ENCODE measurements at regions not wholly inside any gene's neighbourhood (a gene's known extent, or its start where the extent isn't known, plus 50 kb on each side); places are given as distances from the start of the nearest gene placed in this dataset.
"Not testable (repeated sequence)": the region's sequence is repeated elsewhere in the genome, so short reads cannot be mapped to it uniquely, and the experiment has no call there.

DNA sequence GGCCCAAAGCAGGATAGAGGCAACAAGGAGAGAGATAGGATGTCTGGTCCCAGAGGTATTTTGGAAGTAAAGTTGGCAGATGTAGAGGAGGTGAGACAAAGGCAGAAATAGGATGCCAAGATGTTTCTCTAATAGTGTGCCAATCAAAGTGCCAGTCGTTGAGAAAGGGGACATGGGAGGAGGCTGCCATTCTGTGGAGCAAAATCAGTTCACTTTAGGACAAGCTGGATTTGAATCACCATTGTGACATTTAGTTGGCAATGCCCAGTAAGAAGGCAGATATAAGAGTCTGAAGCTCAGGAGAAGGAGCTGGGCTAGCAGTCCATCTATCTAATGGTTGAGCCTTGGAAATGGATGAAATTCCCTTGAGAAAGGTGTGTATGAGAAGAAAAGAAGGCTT, 53.8 kb downstream of the ADRB2 start:
- DNase-seq (ENCODE audit: low read depth), result no peak

DNA sequence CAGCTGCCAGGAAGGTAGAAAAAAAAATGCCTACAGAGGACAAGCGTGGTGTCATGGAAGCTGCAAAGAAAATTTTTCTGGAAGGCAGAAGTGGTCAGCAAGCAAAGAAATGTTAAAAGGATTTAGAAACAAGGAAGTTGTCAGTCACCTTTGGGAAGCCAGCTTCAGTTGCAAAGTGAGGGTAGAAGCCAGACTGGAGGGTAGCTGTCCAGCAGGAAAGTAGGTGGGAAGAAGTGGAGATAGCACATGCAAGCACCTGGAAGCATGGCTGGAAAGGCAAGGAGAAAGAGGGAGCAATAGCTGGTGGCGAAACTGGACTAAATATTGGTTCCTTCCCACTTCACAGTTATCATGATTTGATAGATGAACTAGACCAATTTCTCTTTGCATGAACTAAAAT, 54.3 kb downstream of the ADRB2 start:
- no peak for DNase-seq (ENCODE audit: low read depth)

DNA sequence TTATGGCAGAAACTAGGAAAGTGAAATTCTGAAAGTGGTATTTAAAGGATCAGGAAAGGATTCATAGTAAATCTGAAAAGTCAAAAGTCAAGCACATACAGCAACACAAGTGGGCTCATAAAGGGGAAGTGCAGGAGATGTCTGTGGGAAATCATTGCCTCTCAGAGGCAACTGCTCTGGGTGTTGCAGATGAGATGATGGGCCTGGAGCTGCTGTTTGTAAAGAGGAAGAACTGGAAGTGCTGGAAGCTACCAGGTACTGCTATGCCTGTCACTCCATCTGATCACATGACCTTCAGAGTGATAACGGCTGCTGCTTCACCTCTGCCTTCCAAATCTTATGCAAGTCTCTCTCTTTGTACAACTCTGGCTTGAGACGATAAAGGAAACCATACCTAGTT, 55.9 kb downstream of the ADRB2 start:
- no peak for DNase-seq (ENCODE audit: low read depth)

DNA sequence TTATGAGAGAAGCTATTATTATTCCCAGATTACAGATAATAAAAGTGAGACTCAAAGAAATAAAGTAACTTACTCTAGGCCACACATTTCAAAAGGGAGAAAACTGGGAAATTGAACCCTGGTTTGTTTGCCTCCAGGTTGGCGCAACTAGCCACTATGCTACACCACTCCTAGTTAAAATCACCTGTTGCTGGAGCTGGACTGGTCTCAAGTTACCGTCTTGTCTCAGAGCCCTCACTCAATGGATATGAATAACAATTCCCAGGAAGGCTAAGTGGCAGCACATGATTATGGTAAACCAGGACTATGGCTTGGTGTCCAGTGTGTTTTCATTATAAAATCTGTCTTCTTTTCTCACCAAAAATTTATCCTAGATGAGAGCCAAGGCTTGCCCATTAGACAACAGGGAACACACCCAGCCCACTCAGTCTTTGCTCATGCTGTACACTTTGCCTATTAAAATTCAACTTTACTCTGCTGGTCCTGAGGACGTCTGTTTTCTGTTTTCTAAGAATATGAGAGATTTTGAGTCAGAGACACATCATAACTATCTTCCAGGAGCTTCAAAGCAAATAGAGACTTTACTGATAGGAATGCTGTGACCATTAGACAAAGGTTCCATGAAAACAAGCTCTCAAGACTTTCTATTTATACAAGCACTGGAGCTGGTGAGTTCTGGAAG, 58.1 kb downstream of the ADRB2 start:
- no peak for DNase-seq (ENCODE audit: low read depth)

DNA sequence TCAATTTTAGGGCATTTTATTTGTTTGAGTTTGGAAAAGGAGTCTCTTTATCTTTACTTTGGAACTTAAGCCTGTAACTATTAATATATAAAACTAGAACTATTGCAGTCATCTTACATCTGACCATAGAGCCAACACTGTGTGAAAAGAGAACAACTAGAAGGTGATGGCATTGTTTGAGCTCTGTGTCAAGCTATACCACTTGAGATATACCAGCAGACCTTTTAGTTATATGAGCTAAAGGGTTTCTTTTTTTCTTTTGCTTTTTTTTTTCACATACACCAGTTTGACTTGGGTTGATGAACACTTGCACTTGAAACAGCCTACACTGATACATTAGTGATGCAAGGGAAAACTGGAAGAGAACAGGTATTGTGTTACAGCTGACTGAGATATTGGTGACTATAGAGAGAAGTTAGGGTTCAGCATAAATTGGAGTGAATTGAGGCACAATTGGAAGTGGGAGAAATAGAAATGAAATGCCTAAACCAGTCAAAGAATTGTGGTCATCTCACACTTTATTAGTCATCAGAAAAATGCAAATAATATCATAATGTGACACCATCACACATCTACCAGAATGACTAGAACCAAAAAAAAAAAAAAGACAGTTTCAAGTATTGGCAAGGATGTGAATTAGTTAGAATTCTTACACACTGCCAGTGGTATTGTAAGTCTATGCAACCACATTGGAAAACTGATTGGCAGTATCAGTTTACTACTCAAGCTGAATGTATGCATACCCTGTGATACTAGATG, 60.9 kb downstream of the ADRB2 start:
- no peak for DNase-seq (ENCODE audit: low read depth)

DNA sequence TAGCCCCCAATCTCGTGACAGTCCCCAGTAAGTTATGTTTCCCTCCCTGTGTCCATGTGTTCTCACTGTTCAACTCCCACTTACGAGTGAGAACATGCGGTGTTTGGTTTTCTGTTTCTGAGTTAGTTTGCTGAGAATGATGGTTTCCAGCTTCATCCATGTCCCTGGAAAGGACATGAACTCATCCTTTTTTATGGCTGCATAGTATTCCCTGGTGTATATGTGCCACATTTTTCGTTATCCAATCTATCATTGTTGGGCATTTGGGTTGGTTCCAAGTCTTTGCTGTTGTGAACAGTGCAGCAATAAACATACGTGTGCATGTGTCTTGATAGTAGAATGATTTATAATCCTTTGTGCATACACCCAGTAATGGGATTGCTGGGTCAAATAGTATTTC, 63.5 kb downstream of the ADRB2 start:
- DNase-seq (ENCODE audit: low read depth), result not testable (repeated sequence)

DNA sequence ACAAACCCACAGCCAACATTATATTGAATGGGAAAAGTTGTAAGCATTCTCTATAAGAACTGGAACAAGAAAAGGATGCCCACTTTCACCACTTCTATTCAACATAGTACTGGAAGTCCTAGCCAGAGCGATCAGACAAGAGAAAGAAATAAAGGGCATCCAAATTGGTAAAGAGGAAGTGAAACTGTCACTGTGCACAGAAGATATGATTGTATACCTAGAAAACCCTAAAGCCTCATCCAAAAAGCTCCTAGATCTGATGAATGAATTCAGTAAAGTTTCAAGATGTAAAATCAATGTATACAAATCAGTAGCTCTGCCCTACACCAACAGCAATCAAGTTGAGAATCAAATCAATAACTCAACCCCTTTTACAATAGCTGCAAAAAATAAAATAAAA, 69.0 kb downstream of the ADRB2 start:
- not testable (repeated sequence) for DNase-seq (ENCODE audit: low read depth)

DNA sequence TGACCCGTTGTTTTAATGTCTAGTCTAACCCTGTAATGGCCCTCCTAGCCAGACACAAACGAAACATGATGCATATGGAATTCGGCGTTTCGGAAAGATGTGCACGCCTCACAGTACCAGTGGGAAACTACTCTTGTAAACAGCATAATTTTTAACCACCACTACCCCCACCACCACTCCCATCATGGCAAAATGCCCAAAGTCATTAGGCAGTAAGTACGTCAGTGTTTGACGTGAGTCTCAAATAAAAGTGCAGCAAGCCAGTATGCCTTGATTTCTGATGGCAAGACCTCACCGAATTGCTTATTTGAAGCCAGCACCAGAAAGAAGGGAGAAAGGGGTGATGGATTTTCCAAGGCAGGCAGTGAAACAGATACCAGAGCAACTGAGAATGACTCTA, 71.4 kb downstream of the ADRB2 start:
- no peak for DNase-seq (ENCODE audit: low read depth)

DNA sequence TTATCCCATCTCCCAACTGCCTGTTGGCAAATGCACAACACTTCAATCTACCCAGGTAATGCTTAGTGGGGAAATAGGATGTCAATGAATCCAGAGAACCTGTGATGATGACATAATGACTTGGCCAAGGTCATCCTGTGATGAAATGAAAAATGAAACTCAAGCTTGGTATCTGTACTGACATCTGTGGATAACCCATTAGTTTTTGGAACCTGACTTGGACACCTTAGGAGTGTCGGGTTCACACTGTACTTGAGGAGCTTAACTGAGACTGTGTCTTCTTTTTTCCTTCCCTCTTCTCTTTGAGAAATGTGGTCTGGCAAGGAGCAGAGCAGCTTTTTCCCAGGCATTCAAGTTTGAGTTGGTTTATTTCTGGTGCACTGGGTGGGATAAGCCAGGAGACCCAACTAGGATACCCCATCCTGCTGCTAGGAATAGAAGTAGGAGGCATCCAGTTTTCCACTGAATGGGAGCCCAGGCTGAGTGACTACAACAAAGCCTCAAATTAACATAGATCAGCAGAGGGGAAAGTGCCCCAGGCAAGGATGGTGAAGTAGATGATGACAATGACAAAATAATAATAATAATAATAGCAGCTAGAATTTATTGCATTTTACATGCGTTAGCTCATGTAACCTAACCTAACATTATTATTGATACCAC, 72.1 kb downstream of the ADRB2 start:
- DNase-seq (ENCODE audit: low read depth), result no peak

DNA sequence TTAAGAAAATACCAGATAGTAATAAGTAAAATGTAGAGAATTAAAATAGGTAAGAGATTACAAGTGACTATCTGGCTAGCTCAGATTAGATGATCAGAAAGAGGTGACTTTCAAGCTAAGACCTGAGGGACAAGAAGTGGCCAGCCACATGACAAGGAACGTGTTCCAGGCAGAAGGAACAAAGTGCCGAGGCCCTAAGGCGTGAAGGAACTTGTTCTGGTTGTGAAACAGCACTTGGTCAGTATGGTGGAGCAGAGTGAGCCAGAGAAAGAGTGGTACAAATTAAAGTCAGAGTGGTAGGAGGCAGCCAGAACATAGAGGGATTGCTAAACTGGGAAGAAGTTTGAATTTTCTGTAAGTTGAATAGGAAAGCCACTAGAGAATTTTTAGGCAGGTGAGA, 73.6 kb downstream of the ADRB2 start:
- DNase-seq (ENCODE audit: low read depth), result no peak

DNA sequence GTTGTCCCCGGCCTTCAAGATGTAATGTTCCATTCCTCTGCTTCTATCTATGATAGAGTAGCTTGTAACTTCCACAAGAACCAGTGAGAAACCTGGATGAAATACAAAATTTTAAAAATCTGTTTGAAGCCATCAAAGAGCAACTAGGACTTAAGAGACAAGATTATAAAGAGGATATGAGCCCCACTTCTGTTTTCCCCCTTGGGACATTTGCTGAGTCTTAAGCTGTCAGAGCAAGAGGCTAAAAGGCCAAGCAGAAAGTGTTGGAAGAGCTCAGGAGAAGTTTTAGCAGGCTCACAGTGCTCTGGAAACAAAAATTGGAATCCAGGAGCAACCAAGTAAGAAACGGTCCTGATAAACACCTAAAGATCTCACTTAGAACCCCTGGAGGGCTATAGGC, 76.1 kb downstream of the ADRB2 start:
- DNase-seq (ENCODE audit: low read depth), result no peak

DNA sequence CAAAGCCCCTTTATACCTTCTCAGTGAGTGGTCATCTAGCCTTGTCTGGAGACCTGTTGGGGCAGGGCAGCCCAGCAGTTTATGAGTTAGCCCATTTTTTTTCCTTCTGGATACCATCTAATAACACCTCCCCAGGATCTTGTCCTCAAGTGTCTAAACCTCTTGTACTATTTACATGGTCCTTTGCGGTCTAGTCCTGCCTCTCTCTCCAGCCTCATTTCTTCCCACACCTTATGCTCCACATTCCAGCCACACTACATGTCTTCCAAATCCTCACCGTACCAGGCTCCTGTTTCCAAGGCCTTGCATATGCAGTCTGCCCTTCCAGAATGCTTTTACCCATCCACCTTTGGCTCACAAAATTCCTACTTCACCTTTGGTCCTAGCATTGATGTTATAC, 77.2 kb downstream of the ADRB2 start:
- DNase-seq (ENCODE audit: low read depth), result no peak

DNA sequence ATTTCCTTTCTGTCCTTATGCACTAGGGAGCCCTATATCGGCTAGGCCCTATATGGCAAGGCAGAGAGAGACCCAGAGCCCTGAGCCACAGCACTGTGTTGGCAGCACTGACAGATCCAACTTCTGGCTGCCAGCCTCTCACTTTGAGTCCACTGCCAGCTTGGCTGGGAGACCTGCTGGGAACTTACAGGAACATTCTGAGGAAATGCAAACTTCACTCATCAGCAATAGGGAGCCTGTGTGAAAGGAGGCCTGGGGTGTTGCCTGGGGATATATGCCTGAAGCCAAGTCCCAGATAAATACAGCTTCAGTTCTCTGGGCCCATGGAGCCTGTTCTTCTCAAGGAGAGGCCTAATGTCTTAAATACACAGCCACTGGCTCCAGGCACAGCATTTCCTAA, 78.0 kb downstream of the ADRB2 start:
- no peak for DNase-seq (ENCODE audit: low read depth)

DNA sequence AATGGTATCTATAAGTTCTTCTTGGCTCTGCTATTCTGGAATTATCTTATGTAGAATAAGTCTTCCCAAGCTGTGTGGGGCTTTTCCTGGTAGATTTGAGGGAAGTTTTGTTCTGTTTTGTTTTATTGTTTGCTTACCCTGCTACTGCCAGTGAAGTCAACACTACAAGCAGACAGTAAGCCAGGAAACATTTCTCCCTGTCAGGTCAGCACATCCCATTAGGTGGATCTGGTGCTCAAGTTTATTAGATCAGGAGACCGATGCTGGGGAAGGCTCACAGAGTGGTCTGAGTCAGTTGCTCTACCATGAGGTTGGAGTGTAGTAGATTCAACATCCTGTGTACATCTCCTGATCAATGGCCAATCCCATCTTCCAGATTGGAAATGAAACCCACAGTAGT, 79.1 kb downstream of the ADRB2 start:
- no peak for DNase-seq (ENCODE audit: low read depth)

DNA sequence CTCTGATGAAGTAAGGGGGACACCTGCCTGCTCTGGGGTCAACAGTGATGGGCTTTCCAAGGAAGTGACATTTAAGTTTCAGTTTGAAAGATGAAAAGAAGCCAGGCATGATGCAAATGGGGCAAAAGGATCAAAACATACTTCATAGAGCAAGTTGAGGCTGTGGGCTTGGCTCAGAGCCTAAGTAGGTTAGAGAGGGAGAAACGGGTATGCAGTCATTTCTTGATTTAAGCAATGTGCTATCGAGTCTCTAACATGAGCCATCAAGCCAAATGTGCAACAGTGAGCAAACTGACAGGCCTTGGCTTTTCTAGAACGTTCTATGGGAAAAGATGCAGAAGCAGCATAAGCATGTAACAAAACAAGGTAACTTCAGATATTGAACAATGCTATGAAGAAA, 80.6 kb downstream of the ADRB2 start:
- no peak for DNase-seq (ENCODE audit: low read depth)

DNA sequence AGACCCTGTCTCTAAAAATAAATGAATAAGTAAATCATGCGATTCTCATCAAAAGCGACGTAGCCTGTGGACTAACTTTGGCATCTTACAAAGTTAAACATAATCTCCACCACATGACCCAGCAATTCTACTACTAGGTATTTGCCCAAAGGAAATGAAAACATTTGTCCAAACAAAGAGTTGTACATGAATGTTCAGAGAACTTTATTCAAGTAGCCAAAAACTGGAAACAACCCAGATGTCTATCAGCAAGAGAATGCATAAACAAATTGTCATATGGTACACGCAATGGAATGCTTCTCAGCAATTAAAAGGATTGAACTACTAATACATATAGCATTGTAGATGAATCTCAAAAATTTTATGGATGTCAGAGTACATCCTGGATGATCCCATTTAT, 82.6 kb downstream of the ADRB2 start:
- DNase-seq (ENCODE audit: low read depth), result no peak

DNA sequence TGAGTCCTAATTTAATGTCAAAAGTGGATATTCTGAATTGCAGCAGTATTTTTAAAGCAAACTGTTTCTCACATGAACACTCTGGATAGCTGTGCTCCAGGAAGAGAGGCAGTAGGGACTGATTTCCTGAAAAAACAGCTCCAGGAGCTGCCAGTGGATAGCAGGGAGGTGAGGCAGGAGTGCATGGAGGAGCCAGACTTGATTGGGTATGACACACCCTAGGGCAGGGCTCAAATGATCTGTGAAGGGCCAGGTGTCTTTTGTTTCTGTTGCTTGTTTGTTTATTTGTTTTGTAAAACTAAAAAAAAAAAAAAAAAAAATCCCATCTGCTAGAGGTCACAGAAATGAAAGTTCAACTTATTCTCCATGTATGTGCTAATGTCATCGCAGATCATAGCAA, 83.4 kb downstream of the ADRB2 start:
- DNase-seq (ENCODE audit: low read depth), result no peak

DNA sequence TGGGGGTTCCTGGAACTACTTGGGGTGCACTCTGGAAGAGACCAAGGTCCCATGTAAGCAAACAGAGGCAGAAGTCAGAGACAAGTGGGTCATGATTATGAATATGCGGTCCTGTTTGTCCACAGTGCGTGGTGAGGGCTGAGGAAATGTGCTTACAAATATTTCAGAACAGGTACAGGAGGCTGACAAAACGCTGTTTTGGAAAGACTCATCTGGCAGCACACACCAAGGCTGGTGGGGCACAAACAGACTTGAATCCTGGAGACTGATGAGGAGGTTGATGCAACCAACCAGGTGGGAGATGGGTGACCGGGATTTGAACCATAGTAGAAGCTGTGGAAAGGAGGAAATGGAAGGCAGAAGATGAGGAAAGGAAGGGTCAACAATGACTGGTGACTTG, 83.8 kb downstream of the ADRB2 start:
- no peak for DNase-seq (ENCODE audit: low read depth)

DNA sequence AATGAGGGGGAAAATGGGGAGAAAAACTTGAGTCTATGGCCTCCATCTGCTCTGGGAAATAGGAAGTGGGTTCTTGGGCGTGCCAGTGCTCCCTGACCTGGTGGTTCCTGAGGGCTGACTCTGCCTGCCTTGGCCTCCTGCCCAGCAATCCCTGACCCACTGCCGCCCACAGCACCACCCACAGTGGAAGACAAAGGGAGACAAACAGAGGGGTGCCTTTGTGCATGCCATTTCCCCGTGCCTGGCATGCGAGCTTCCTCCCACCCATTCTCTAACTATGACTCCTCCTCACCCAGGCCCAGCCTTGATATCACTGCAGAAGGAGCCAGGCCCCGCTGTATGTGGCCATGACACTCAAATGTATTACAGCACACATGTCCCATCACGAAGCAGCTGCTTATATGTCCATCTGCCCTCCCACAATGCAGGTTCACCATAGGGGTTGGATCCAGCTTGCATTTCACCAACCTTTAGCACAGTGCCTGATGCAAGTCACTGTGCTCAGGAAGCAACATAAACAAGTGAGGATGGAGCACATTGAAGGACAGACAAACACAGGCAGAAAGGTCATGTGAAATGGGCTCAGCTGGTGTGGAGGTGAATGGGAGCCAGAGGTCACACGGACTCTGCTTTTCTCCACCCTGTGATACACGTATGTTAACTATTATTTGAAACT, 84.4 kb downstream of the ADRB2 start:
- no peak for DNase-seq (ENCODE audit: low read depth)

DNA sequence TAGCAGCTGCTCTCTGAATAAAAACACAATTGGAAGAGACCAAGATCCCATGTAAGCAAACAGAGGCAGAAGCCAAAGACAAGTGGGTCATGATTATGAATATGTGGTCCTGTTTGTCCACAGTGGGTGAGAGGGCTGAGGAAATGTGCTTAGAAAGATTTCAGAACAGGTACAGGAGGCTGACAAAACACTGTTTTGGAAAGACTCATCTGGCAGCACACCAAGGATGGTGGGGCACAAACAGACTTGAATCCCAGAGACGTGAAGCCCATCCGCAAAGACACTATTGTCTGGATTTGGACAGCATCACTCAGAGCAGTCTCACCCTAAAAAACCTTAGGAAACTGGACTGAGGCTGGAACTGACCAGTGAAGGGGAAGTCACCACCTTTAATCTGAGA, 85.0 kb downstream of the ADRB2 start:
- no peak for DNase-seq (ENCODE audit: low read depth)

DNA sequence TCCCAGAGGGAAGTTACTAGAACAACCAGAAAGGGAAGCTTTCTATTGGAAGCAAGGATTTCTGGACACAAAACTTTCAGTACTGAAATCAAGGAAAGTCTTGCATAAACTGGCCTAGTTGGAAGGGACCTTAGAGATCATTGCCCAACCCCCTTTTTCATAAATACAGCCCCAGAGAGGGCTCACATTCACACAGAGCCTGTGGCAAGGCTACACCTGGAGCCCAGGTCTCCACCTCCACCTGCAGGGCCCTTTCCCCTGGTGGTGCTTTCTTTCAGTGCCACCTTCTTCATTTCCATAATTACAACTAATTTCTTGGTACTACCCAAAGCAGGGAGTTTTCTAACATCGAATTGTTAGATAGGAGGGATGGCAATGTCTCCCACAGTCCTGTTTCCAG, 85.7 kb downstream of the ADRB2 start:
- no peak for DNase-seq (ENCODE audit: low read depth)

DNA sequence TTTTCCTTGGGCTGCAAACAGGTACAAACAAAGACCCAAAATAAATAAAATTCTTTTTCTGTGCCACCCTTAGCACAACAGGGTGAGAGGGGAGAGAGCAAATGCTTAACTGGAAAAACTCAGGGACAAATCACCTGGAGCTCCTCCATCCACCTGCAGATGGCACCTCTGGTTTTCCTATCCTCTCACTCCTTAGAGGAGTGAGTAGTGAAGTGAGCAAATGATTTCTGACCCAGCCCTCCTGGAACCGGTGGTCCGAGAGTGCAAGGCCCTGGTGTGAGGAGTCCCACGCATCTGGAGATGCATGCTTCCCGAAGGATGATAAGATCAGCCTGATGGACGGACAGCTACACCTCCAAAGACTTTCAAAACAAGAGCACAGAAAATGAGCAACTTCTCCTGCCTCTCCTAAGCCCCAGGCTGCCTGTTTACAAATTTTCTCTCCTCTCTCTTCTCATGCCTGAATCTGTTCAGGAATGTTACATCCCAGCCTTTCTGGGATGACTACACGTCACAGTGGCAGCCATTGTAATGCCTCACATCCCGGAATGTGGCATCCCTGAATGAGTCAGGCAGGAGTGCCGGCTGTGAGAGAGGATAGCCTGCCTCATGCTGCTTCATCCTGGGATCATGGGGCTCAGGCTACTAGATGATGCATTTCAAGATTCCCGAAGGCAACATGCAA, 86.4 kb downstream of the ADRB2 start:
- DNase-seq (ENCODE audit: low read depth), result peak; percentile 83
